Gastroesophageal sphincter (tissue), 3 donors: ENCODE measurements at regions not wholly inside any gene's neighbourhood (a gene's known extent, or its start where the extent isn't known, plus 50 kb on each side); places are given as distances from the start of the nearest gene placed in this dataset.

Source experiments
- CTCF ChIP-seq, 4 experiments: fragments of 200-600 bp in 2 of 4; fragments of 450-650 bp in 2 of 4; sonication (generic) in 1 of 4; IDR thresholded peaks; one replicate each; pipeline ENCODE4 v1.5.1; 2017 to 2019; ENCODE audit warnings: antibody characterized with exemption in 4 of 4, mild to moderate bottlenecking in 2 of 4, moderate library complexity in 2 of 4
- EP300 ChIP-seq: sonication (generic); formaldehyde crosslinking; IDR thresholded peaks from one replicate; pipeline ENCODE4 v1.6.1; 2017; ENCODE audit warnings: antibody characterized with exemption, mild to moderate bottlenecking
- POLR2A ChIP-seq, 2 donors: fragments of 450-650 bp; IDR thresholded peaks; one replicate each; pipeline ENCODE4 v1.6.1; 2017; ENCODE audit warnings: antibody characterized with exemption in 2 of 2, mild to moderate bottlenecking in 2 of 2, moderate library complexity in 1 of 2
- POLR2AphosphoS5 ChIP-seq: sonication (generic); formaldehyde crosslinking; IDR thresholded peaks from one replicate; pipeline ENCODE4 v1.6.1; 2017; ENCODE audit warnings: antibody characterized with exemption

- TF ChIP-seq CTCF (IDR thresholded peaks at IDR 0.05) (no peak), POLR2A (IDR thresholded peaks at IDR 0.05) (no peak), EP300 (no peak), POLR2AphosphoS5 (no peak)
Observed at GRCh38 chr4:72901553-72901952, 168.0 kb downstream of the COX18 start.
